Right lobe of liver (tissue), 4 donors: ENCODE measurements at regions not wholly inside any gene's neighbourhood (a gene's known extent, or its start where the extent isn't known, plus 50 kb on each side); places are given as distances from the start of the nearest gene placed in this dataset.

ENCODE experiments used
- POLR2A ChIP-seq: fragments of 450-650 bp; IDR thresholded peaks from one replicate; pipeline ENCODE4 v1.6.1; 2017; ENCODE audit warnings: antibody characterized with exemption, mild to moderate bottlenecking
- TF ChIP-seq, protein P1 (sequence below), 4 donors: fragments of 200-600 bp in 3 of 4; fragments of 450-650 bp in 1 of 4; IDR thresholded peaks; one replicate each; pipeline versions ENCODE4 v1.5.1 to v1.8.0; 2016 to 2022; ENCODE audit warnings: antibody characterized with exemption in 4 of 4, mild to moderate bottlenecking in 2 of 4
- donor health status: DM: no; HTN: no; CAD: no.
- donor health status: DM: no; HTN: no; CAD: no.
- donor health status: DM: no; HTN: yes; CAD: no.

DNA sequence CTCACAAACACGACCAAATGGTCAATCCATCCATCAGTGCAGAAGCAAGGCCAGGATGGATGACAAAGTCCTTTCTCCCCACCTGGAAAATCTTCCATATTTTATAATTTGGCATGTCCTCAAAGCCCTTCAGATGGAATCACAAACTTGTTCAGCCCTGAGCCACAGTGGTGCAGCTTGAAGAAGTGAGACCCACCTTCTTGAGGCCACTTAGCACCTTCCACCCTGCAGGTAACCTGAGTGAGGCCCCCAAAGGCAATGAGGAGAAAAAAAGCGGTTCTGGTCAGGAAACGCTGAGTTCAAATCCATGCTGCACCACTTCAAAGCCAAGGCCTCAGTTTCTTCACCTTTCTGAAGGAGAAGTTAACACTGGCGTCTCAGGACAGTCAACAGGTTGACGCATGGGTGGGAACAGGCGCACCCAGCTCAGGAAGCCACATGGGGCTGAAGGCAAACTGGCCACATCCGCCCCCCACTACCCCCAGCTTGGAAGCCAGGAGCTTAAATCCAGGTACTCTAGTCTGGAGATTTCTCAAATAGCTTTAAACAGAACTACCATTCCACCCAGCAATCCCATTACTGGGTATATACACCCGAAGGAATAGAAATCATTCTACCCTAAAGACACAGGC lies 320.4 kb downstream of the BCL11B start:
- TF ChIP-seq, protein P1, sequence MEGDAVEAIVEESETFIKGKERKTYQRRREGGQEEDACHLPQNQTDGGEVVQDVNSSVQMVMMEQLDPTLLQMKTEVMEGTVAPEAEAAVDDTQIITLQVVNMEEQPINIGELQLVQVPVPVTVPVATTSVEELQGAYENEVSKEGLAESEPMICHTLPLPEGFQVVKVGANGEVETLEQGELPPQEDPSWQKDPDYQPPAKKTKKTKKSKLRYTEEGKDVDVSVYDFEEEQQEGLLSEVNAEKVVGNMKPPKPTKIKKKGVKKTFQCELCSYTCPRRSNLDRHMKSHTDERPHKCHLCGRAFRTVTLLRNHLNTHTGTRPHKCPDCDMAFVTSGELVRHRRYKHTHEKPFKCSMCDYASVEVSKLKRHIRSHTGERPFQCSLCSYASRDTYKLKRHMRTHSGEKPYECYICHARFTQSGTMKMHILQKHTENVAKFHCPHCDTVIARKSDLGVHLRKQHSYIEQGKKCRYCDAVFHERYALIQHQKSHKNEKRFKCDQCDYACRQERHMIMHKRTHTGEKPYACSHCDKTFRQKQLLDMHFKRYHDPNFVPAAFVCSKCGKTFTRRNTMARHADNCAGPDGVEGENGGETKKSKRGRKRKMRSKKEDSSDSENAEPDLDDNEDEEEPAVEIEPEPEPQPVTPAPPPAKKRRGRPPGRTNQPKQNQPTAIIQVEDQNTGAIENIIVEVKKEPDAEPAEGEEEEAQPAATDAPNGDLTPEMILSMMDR (IDR thresholded peaks at IDR 0.05) = no peak
- TF ChIP-seq POLR2A = no peak
